HFFc6 (cell line): ENCODE measurements at regions not wholly inside any gene's neighbourhood (a gene's known extent, or its start where the extent isn't known, plus 50 kb on each side); places are given as distances from the start of the nearest gene placed in this dataset.

Source experiments
- DNase-seq: peaks from one replicate; pipeline ENCODE4 v3.0.0-alpha.2; 2018
- H3K27ac Mint-ChIP-seq: 2 replicates; pipeline ENCODE4 v1.8.0; 2020; ENCODE audit warnings: mild to moderate bottlenecking, mixed read lengths
- H3K27me3 Mint-ChIP-seq: 2 replicates; pipeline ENCODE4 v1.8.0; 2021; ENCODE audit warnings: mild to moderate bottlenecking, moderate library complexity, mixed read lengths; ENCODE audit not compliant: insufficient read depth
- H3K36me3 Mint-ChIP-seq: 2 replicates; pipeline ENCODE4 v1.8.0; 2021; ENCODE audit warnings: low read depth, mixed read lengths
- H3K4me1 Mint-ChIP-seq: 2 replicates; pipeline ENCODE4 v1.8.0; 2020; ENCODE audit warnings: low read depth, mixed read lengths
- H3K4me3 Mint-ChIP-seq: 2 replicates; pipeline ENCODE4 v1.8.0; 2020; ENCODE audit warnings: mild to moderate bottlenecking, moderate library complexity, mixed read lengths
- H3K9me3 Mint-ChIP-seq: 2 replicates; pipeline ENCODE4 v1.8.0; 2020; ENCODE audit warnings: mild to moderate bottlenecking, mixed read lengths
- CTCF ChIP-seq: fragments of 200-600 bp; sonication (generic); IDR thresholded peaks from 2 replicates; pipeline ENCODE4 v1.5.0; 2021; ENCODE audit warnings: antibody characterized with exemption, mild to moderate bottlenecking

GRCh38 chr15:97598353-97598798 lies 362.1 kb upstream of the ARRDC4 start:
- Mint-ChIP-seq H3K4me1 (no peaks in the 10 kb centered on the region), H3K4me3 (no peak overlapping the region), H3K9me3 (peaks cover 18% of the 10 kb centered on the region), H3K27ac (no peak overlapping the region), H3K27me3 (no peaks in the 10 kb centered on the region), H3K36me3 (no peaks in the 10 kb centered on the region)
- TF ChIP-seq CTCF, result no peak
- DNase-seq, result no peak

GRCh38 chr15:97600190-97600589 lies 360.3 kb upstream of the ARRDC4 start:
- Mint-ChIP-seq H3K36me3 (no peaks in the 10 kb centered on the region), H3K4me1 (no peaks in the 10 kb centered on the region), H3K27me3 (no peaks in the 10 kb centered on the region), H3K9me3 (peaks cover 18% of the 10 kb centered on the region), H3K27ac (no peak overlapping the region), H3K4me3 (no peak overlapping the region)
- no peak for TF ChIP-seq CTCF
- no peak for DNase-seq

- H3K27me3 Mint-ChIP-seq, result no peaks in the 10 kb centered on the region
- H3K4me3 Mint-ChIP-seq, result no peak overlapping the region
- 0 out of 2 replicates have a peak, but pooled peaks cover 6% of the 10 kb centered on the region for H3K36me3 Mint-ChIP-seq
- H3K27ac Mint-ChIP-seq, result no peak overlapping the region
- H3K4me1 Mint-ChIP-seq, result no peaks in the 10 kb centered on the region
- TF ChIP-seq CTCF, result no peak
- H3K9me3 Mint-ChIP-seq, result peaks cover 25% of the 10 kb centered on the region
- no peak for DNase-seq
Measured at GRCh38 chr15:97604677-97605076, 355.8 kb upstream of the ARRDC4 start.

GRCh38 chr15:97615114-97615513 lies 345.4 kb upstream of the ARRDC4 start:
- peaks cover 2% of the 10 kb centered on the region; the same call in 1 of the 2 replicates for H3K27me3 Mint-ChIP-seq
- H3K36me3 Mint-ChIP-seq, result peaks cover 5% of the 10 kb centered on the region; the same call in 1 of the 2 replicates
- peaks cover 59% of the 10 kb centered on the region for H3K9me3 Mint-ChIP-seq

GRCh38 chr15:97623091-97623661 lies 337.3 kb upstream of the ARRDC4 start:
- Mint-ChIP-seq H3K27ac (no peak overlapping the region), H3K4me1 (no peaks in the 10 kb centered on the region), H3K4me3 (no peak overlapping the region), H3K27me3 (no peaks in the 10 kb centered on the region), H3K9me3 (peaks cover 49% of the 10 kb centered on the region), H3K36me3 (no peaks in the 10 kb centered on the region)
- no peak for DNase-seq
- TF ChIP-seq CTCF, result no peak

More at GRCh38 chr15:97615114-97615513, 345.4 kb upstream of the ARRDC4 start:
- no peak for DNase-seq
- Mint-ChIP-seq H3K4me3 (no peak overlapping the region), H3K4me1 (no peaks in the 10 kb centered on the region), H3K27ac (no peak overlapping the region)
- no peak for TF ChIP-seq CTCF
